Duodenal mucosa (tissue), 2 donors: ENCODE measurements at regions not wholly inside any gene's neighbourhood (a gene's known extent, or its start where the extent isn't known, plus 50 kb on each side); places are given as distances from the start of the nearest gene placed in this dataset.

Experiments used
- H3K27ac ChIP-seq: one replicate; pipeline ENCODE4 v1.7.0; 2013; ENCODE audit warnings: low read depth, low read length
- H3K27me3 ChIP-seq, 2 donors: one replicate each; pipeline ENCODE4 v1.7.0; 2013; ENCODE audit warnings: low read length in 2 of 2, control low read depth in 1 of 2; ENCODE audit not compliant: insufficient read depth in 2 of 2, control insufficient read depth in 1 of 2
- H3K36me3 ChIP-seq, 2 donors: one replicate each; pipeline ENCODE4 v1.7.0; 2013; ENCODE audit warnings: low read length in 2 of 2, control low read depth in 1 of 2; ENCODE audit not compliant: insufficient read depth in 2 of 2, control insufficient read depth in 1 of 2
- H3K4me1 ChIP-seq, 2 donors: one replicate each; pipeline ENCODE4 v1.7.0; 2013; ENCODE audit warnings: low read length in 2 of 2, control low read depth in 1 of 2; ENCODE audit not compliant: insufficient read depth in 2 of 2, control insufficient read depth in 1 of 2
- H3K4me3 ChIP-seq, 2 donors: one replicate each; pipeline ENCODE4 v1.7.0; 2013; ENCODE audit warnings: low read length in 2 of 2, low read depth in 1 of 2
- H3K9ac ChIP-seq, 2 donors: one replicate each; pipeline ENCODE4 v1.7.0; 2013; ENCODE audit warnings: low read length in 2 of 2, low read depth in 1 of 2
- H3K9me3 ChIP-seq, 2 donors: one replicate each; pipeline ENCODE4 v1.7.0; 2013; ENCODE audit warnings: low read length in 2 of 2, control low read depth in 1 of 2; ENCODE audit not compliant: control insufficient read depth in 1 of 2

DNA sequence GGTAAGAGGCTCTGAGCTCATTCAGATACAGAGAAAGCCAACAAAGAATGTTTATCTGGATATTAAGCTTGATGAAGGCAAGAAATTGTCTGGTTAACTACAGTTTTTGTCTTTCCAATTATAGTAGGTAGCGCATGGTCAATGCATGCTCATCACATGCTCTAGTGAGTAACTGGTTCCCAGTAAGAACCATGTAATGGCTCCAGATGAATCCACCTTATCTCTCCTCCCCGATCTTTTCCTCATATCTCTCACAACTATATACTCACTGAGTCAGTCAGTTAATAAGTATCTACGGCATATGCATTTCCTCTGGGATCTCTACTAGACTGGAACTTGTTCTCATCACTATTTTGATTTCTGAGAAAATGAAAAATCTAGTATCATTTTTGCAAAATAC lies 340.7 kb upstream of the DYNLRB2 start:
- H3K4me1 ChIP-seq: no peaks in the 10 kb centered on the region
- H3K36me3 ChIP-seq: no peaks in the 10 kb centered on the region
- H3K27me3 ChIP-seq: no peaks in the 10 kb centered on the region
- no peak overlapping the region for H3K27ac ChIP-seq
- H3K9ac ChIP-seq: no peak overlapping the region
- no peaks in the 10 kb centered on the region for H3K9me3 ChIP-seq
- H3K4me3 ChIP-seq: no peak overlapping the region

DNA sequence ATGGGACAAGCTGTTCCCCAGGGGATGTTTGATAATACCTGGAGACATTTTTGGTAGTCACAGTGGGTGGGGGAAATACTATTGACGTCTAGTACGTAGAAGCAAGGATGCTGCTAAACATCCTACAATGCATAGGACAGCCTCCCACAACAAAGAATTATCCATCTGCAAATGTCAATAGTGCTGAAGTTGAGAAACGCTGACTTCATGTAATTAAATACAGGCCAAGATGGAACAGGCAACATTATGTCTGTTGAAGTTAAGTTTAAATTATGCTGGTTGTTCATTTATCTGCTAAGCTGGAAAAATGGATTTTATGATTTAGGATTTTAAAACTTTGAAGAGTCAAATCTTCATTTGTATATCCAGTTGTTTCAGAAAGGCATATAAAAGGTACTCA lies 341.2 kb upstream of the DYNLRB2 start:
- H3K36me3 ChIP-seq: no peaks in the 10 kb centered on the region
- H3K9ac ChIP-seq: no peak overlapping the region

DNA sequence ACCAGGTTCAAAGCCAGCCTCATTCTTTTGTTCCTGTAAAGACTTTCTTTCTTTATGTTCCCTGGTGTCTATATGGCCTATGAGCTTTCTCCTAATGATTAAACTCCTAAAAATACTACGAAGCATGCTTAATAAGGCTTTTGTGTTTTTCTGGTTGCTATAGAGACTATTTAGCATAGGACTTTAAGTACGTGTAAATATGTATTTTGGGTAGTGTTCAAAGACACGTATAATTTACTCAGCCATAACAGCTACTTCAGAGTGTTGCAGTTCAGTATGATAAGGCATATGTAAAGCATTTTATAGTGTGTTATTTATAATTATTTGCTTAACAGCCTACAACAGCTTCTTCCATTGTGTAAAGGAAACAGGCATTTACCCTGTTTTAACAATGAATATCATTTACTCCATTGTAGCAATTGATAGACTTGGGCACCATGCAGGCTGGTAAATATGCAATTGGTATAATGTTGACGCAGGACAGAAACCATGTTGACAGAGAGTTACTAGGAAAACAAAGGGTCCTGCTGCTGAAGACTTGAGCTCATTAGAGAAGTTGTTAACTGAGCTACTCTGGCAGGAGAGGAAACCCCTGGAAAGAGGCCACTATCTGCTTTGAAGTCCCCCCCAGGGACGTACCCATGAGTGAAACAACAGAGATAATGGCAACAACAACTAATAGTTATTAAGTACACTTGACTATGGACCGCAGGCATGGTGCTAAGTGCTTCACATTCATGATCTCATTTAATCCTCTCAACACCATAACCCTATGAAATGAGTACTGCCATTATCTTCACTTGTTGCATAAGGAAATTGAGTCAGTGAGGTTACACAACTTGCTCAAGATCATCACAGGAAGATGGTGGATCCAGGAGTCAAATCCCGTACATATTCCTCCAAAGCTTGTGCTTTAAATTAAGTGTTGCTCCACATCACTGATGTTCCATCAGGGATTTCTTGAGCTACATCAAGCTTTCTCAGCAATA lies 342.2 kb upstream of the DYNLRB2 start:
- Histone ChIP-seq H3K4me1 (no peaks in the 10 kb centered on the region), H3K27me3 (no peaks in the 10 kb centered on the region), H3K27ac (no peak overlapping the region), H3K36me3 (no peaks in the 10 kb centered on the region), H3K9me3 (no peaks in the 10 kb centered on the region), H3K4me3 (no peak overlapping the region), H3K9ac (no peak overlapping the region)

More for the DNA sequence above, 341.2 kb upstream of the DYNLRB2 start:
- Histone ChIP-seq H3K27me3 (no peaks in the 10 kb centered on the region), H3K4me1 (no peaks in the 10 kb centered on the region), H3K9me3 (no peaks in the 10 kb centered on the region), H3K27ac (no peak overlapping the region), H3K4me3 (no peak overlapping the region)

- Histone ChIP-seq H3K36me3 (no peaks in the 10 kb centered on the region), H3K9ac (no peak overlapping the region), H3K4me1 (no peaks in the 10 kb centered on the region), H3K27ac (no peak overlapping the region), H3K9me3 (no peaks in the 10 kb centered on the region), H3K4me3 (no peak overlapping the region), H3K27me3 (no peaks in the 10 kb centered on the region)
Measured at GRCh38 chr16:80197741-80198201, 343.0 kb upstream of the DYNLRB2 start.

- Histone ChIP-seq H3K4me3 (no peak overlapping the region), H3K27me3 (no peaks in the 10 kb centered on the region), H3K9me3 (no peaks in the 10 kb centered on the region), H3K9ac (no peak overlapping the region), H3K4me1 (no peaks in the 10 kb centered on the region), H3K36me3 (no peaks in the 10 kb centered on the region), H3K27ac (no peak overlapping the region)
Measured at GRCh38 chr16:80191928-80192327, 348.9 kb upstream of the DYNLRB2 start.

GRCh38 chr16:80189476-80190175 lies 351.2 kb upstream of the DYNLRB2 start:
- H3K4me1 ChIP-seq: no peaks in the 10 kb centered on the region
- H3K36me3 ChIP-seq: no peaks in the 10 kb centered on the region
- no peaks in the 10 kb centered on the region for H3K9me3 ChIP-seq
- no peak overlapping the region for H3K4me3 ChIP-seq
- H3K9ac ChIP-seq: no peak overlapping the region
- H3K27me3 ChIP-seq: no peaks in the 10 kb centered on the region
- H3K27ac ChIP-seq: no peak overlapping the region

- Histone ChIP-seq H3K4me3 (no peak overlapping the region), H3K27ac (no peak overlapping the region), H3K36me3 (no peaks in the 10 kb centered on the region), H3K4me1 (no peaks in the 10 kb centered on the region), H3K9ac (no peak overlapping the region), H3K27me3 (no peaks in the 10 kb centered on the region), H3K9me3 (no peaks in the 10 kb centered on the region)
Measured at GRCh38 chr16:80176114-80176513, 364.7 kb upstream of the DYNLRB2 start.

- Histone ChIP-seq H3K9me3 (no peaks in the 10 kb centered on the region), H3K27me3 (no peaks in the 10 kb centered on the region), H3K4me1 (no peaks in the 10 kb centered on the region), H3K27ac (no peak overlapping the region), H3K4me3 (no peak overlapping the region), H3K9ac (no peak overlapping the region), H3K36me3 (no peaks in the 10 kb centered on the region)
Measured at GRCh38 chr16:80175011-80175410, 365.8 kb upstream of the DYNLRB2 start.

DNA sequence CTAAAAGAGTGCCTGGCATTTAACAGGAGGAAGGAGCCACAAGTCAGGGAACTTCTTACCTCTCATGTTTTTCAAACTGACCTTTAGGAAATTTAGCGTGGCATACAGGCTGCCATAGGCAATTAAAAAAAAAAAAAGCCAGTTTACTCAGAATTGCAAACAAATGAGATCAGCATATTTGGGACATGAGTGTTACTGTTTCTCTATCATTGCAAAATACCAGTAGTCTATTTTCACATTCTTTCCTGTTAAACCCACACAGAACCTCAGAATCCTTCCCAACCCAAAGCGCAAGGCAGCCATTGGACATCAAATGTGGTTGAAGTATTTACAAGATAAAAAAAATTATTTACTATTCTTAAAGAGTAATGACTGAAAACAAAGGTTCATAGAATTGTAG lies 366.4 kb upstream of the DYNLRB2 start:
- H3K4me1 ChIP-seq: no peaks in the 10 kb centered on the region

DNA sequence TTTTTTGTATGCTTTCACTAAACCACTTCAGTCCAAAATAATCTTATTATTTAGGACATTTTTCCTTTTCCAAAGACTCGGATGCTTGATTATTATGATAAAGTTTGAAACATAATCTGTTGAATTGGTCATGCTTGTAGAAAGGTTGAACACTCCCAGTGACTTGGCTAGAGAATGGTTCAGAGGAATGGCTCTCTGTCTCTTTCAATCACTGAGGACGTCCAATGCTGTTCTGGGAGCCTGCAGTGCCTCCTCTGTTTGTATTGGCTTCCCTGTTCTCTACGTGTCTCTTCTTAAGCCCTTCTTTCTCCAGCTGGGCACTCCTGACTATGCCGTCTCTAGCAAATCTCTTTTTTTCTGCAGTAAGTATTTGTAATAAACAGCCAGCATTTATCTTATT lies 369.0 kb upstream of the DYNLRB2 start:
- Histone ChIP-seq H3K36me3 (no peaks in the 10 kb centered on the region), H3K9me3 (no peaks in the 10 kb centered on the region), H3K27me3 (no peaks in the 10 kb centered on the region), H3K4me3 (no peak overlapping the region), H3K27ac (no peak overlapping the region), H3K9ac (no peak overlapping the region), H3K4me1 (no peaks in the 10 kb centered on the region)

More for the DNA sequence above, 366.4 kb upstream of the DYNLRB2 start:
- H3K4me3 ChIP-seq: no peak overlapping the region
- no peak overlapping the region for H3K27ac ChIP-seq
- H3K9ac ChIP-seq: no peak overlapping the region
- no peaks in the 10 kb centered on the region for H3K36me3 ChIP-seq
- H3K9me3 ChIP-seq: no peaks in the 10 kb centered on the region
- no peaks in the 10 kb centered on the region for H3K27me3 ChIP-seq
